NCI-H2081 (cell line): ENCODE measurements at regions not wholly inside any gene's neighbourhood (a gene's known extent, or its start where the extent isn't known, plus 50 kb on each side); places are given as distances from the start of the nearest gene placed in this dataset.
A peak's percentile ranks its signal among the peaks of the same experiment; 100 is the strongest.

ENCODE experiments used
- DNase-seq, 2 experiments: peaks; one replicate each; lab custom pipeline; 2025; lab: John Stamatoyannopoulos, UW

DNA sequence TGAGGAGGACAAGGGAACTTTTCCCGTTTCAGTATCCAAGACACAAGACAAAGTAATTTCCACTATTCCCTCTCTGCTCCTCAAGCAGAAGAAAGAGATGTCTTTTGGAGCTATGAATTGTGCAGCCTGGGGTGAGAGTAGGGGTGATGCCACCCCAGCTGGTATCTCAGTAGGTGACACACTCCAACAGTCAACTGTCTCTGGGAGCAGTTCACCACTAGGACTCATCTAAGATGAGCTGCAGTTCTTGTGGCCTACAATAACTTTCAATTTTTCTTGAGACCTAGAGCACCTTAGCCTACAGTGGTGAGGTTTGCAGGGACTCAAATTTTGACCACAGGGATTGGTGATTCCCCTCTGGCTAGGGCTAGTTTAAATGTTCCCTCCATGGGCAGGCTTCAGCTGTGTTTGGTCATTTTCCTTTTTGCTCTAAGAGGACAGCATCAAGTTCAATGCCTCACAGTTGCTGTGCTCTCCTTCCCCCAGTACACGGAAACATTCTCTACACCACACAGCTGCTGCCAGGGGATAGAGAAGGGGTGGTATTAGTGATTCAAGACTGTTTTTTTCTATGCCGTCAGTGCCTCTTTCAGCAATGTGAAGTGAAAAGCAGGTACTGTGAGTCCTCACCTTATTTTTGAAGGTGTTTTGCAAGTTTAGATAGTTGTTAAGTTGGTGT, 278.6 kb upstream of the RORB start:
- no peak for DNase-seq

DNA sequence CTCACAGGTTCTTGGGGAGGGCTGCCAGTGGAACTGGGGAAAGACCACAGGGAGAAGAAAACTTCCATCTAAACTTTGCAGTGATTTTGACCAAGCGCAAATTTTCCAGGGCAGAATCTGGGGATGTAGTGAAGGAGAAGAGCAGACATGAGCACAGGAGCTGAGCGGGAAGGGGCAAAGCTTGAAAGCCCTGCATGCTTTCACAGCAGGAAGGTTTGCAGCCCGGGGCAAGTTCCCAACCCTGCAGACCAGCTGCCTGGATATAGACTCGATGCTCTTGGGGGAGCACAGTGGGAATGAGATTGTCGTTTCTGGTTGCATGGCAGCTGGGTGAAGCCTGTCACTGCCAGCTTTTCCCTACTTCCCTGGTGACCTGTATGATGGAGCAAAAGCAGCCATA, 276.8 kb upstream of the RORB start:
- no peak for DNase-seq

DNA sequence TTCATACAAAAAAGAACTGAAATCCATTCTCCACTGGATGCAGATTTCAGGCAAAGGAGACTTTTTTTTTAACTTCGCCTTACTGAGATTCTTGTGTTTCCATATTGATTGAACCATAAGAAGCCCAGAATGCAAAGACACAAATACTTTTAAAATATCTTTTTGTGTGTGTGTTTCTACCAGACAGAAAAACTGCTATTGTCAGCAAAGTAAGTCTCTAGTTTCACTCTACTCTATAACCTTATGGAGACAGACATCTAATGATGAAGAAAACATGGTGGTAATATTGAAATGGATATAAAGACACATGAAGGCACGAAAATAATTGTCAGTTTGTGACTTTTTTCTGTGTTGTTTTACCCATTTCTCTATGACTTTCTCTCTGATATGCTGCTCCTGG, 260.3 kb upstream of the RORB start:
- no peak for DNase-seq

DNA sequence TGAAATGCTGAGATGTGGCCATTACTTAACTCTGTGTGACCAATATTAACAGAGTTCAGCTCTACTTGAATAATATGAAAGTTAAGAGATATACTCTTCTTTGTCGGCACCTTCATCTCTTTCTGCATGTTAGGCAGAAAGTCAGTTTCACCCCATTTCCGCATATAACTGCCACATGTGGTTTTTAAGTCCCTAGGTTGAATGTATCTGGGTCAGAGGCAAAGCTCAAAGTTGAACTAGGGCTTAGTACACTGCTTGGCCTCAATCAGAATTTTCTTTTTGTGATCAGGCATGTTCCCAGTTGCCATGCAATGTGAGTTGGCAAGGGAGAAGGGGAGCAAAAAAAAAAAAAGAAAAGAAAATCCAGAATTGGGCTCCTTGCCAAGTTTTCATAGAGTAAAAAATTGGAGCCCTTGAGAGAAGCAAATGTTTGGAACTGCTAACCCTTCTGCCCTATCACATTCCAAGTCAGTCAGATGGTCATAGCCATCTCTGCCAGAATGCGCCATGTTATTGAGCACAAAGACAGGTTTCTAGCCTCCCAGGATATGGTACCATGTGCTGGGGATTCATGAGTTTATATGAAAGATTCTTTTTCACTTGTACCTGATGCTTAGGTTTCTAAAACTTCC, 251.2 kb upstream of the RORB start:
- DNase-seq, result no peak

DNA sequence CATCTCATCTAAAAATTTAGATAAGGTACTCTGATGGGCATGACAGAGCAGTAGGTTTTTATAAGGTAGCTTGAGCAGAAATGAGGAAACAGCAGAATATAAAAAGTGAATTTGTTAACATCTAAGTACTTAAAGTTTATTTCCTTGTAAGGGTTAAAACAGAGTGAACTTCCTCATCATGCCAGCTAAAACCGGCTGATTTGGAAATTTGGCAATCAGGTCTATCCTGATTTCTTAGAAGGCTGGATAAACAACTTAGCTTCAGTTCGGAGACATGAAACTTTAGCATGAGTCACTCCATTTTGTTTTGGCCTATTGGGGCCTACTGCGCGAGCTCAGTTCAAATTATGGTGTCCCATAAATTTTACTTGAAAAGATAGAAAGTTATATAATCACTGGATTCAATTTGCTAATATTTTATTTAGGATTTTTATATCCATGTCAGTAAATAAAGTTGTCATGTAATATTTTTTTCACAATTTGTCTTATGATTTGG, 241.6 kb upstream of the RORB start:
- no peak for DNase-seq

DNA sequence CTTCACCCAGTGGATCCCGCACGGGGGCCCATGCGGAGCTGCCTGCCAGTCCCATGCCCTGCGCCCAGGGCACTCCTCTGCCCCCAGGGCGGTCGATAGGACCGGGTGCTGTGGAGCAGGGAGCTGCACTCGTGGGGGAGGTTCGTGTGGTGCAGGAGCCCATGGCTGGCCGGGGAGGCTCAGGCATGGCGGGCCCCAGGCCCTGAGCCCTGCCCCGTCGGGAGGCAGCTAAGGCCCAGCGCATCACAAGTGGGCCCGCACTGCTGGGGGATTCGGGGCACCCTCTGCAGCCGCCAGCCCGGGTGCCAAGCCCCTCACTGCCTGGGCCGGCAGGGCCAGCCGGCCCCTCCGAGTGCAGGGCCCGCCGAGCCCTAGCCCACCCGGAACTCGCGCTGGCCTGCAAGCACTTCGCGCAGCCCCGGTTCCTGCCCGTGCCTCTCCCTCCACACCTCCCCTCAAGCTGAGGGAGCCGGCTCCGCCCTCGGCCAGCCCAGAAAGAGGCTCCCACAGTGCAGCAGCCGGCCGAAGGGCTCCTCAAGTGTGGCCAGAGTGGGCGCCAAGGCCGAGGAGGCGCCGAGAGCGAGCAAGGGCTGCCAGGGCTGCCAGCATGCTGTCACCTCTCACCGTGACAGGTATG, 221.1 kb upstream of the RORB start:
- DNase-seq, result no peak

DNA sequence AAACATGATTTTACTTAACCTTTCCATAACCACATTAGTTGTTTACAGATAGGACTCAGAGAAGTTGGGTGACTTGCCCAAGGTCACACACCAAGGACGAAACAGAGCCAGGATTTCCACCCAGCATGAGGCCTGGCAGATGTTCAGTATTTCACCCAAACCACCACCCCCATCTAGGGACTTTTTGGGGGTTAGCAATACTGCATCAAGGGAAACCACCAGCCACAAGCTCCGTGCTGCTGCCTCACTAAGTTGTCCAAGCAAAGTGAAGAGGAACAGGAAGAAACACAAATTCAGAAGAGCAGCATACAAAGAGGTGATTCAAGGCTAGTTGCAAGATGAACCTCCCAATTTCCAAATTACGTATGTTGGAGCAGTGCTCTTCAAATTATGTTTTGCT, 219.6 kb upstream of the RORB start:
- DNase-seq, result no peak

DNA sequence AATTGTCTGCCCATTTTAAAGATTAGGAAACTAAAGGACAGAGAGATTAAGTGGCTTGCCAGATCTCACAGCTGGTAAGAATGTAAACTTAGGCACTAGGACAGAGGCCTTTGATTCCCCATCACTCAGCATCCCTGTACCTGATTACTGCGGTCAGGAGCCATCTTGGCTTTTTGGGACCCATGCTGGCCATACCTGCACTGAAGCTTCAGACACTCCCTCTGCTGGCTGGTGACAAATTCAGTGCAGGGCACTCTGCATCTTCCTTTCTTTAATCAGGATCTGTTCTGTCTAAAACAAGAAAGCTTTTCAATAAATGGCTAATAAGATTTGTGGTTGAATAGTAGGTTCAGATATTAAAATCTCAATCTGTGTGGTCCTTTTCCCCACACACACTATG, 215.5 kb upstream of the RORB start:
- no peak for DNase-seq

DNA sequence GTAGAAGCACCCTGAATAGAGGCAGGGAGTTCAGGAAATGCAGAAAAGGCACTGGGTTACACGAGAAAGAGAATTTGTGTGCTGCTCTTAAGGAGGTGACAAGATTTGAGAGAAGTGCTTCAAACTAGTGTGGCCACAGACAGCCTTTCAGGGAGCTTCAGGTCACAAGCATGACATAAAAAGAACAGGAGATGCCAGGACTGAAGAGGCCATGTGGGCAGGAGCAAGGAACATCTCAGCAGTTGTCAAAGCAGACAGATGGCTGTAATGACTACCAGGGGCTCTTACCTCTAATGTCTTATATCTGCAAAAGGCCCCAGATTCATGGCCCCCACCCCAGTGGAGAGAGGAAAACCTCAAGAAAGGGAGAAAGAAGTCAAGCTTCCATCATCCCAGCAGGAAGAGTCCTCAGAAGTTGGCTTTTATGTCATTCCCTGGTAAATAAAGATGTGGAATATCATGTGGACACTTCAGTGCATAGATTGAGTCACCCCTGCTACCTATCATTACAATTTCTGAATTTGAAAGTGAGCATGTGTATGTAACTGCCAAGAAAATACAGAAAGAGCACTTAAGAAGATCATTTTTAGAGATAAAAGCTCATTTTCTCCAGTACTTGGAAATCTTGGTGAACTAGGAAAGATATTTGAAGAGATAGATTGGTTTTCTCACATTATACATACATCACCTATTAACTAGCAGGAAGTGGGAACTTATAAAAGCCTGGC, 214.4 kb upstream of the RORB start:
- DNase-seq, result no peak

DNA sequence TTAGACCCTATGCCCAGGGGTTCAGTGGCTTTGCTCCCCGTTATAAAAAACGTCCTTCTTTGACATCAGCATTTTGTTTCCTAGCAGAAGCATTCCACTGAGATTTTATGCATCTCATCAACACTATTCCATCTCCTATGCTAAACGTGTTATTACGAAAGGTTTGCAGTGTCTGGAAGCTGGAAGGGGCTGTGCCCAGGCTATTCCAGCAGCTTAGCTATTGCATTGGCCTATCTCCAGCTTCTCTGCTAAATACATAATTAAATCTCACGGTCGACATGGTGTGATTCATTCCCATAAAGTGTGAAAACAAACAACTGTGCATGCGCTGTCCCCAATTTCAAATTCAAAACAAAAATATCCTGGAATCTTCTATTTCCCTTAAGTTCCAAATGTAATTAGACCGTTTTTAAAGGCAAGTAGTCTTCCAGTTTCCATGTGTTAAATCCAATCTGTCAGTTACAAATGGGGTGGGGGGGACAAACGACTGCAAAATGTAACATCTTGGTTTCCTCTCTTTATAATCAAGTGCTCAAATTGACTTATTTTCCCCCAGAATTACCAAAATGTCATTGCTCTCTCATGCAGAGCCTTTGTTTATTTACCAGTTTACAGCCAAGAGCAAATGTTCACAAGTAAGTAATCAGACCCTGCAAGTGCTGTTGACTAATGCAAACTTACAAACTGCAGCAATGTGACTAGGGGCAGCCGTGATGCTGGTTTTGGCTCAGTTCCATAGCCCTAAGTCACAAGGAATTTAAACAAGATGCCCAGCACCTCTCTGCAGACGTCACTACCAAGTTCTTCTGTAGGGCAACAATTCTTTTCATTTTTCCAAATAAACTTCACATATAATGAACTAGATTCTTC, 212.3 kb upstream of the RORB start:
- peak in 1 of 2 experiments; percentile 53 for DNase-seq

DNA sequence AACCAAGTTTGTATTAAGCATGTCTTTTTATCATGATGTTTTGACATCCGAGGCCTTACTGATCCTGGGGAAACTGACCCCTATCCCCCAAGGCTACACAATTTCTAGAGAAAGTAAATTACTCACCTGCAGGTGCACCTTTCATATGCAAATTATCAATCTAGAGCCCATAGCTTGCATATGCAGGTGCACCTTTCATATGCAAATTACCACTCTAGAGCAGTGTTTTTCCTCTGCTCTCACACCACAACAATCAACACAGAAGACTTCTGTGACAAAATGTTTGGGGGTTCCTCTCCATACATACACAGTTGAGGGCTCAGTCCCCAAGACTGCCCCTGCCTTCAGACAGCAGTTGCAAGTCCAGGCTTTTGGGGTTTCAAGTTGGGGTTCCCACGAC, 203.7 kb upstream of the RORB start:
- DNase-seq, result no peak

DNA sequence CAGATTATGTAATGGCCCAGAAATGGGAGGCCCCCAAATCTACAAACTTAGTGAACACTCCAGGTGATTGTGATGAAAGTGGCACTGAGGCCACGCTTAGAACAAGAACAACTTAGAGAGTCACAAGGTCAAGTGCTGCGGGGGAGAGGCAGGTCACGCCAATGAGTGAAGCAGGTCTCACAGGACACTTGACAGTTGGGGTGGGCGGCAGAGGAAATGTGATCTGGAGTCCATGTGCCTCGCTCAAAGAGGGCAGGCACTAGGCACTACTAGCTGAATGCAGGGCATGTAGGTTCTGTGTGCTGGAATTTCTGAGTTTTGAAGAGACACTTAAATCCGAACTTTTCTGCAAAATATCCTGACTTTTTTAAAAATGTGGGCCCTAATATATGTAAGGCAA, 193.2 kb upstream of the RORB start:
- DNase-seq, result no peak

DNA sequence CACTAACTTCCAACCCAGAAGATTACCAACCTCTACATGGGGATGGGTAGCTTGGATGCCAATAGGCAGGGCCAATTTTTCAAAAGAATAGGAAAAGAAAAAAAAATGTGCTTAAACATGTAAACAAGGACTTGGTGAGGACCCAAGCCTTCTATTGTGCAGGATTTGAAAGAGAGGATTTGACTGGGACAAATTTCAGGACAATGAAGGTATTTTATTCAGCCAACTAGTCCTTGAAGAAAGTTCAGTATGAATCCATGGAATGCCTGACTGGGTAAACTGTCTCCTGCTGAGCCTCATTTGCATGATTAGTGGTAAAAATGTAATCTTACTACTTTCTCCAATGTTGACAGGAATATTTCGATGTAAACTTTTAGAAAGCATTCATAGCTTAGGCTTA, 192.5 kb upstream of the RORB start:
- no peak for DNase-seq

DNA sequence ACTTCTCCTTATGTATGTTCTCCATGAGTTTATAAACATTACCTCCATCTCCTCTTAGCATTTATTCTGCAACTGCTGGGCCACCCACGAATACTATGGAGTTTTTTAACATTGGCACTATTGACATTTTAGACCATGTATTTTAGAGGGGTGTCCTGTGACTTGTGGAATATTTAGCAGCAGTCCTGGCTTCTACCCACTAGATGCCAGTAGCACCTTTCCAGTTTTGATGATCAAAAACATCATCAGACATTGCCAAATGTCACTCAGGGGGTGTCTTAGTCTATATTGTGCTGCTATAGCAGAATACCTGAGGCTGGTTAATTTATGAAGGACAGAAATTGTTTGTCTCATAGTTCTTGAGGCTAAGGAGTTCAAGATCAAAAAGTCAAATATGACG, 187.5 kb upstream of the RORB start:
- no peak for DNase-seq

DNA sequence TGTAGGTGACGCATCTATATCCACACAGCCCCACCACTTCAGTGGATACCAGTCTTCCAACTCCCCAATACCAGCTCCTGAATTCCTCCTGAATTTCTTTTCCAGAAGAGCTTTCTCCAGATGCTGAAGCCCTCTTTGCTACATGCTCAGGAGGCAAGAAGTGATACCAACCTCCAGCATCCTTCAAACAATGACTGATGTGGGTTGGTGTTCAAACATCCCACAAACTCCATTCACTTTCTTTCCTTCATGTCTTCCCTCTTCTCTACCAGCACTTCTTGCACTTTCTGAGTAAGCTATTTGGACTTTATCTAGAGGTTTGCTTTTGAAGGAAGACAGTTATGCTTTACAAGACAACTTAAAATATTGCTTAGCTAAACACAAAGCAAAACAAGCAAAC, 179.9 kb upstream of the RORB start:
- no peak for DNase-seq

DNA sequence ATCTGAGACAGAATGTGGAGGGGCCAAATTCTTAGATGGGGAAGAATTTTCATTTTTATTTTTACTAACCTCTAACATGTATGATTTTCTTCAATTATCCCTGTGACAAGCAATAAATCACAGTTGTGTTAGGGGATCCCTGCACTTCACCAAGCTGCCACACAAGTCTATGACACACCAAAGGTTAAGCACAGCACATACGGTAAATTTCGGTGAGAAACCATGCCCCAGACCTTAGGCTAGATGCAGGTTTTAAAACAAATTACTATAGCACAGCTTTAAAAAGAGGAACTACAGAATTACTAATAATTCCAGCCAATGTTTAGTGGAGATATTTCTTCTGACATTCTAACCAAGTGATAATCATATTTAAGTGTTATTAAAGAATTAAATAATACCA, 175.7 kb upstream of the RORB start:
- DNase-seq, result no peak

DNA sequence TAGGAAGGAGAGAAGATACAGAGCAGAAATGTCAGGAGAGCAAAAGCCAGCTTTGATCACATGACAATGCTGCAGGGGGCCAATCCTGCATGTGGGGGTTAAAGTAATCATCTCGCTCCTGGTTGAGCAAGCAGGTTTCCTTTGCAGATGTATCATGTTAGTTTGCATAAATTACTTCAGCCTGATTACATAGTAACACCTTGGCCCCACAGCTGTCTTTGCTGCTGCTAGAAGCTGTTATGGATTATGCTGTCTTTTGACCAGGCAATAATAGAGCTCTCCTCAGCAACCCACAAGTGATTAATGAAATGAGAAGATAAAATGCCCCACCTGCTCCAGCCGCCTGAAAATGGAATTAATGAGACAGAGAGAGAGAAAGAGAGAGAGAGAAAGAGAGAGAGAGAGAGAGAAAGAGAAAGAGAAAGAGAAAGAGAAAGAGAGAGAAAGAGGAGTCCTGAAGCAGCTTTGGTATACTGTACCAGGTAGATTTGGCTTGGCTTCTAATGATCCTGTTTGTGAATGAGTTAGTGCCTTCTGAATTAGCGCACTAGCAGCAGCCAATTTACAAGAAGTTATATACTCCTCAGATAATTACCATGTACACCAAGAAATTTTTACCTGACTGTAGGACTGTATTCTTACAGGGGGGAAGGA, 174.3 kb upstream of the RORB start:
- peak; percentile 35 to 83 for DNase-seq

DNA sequence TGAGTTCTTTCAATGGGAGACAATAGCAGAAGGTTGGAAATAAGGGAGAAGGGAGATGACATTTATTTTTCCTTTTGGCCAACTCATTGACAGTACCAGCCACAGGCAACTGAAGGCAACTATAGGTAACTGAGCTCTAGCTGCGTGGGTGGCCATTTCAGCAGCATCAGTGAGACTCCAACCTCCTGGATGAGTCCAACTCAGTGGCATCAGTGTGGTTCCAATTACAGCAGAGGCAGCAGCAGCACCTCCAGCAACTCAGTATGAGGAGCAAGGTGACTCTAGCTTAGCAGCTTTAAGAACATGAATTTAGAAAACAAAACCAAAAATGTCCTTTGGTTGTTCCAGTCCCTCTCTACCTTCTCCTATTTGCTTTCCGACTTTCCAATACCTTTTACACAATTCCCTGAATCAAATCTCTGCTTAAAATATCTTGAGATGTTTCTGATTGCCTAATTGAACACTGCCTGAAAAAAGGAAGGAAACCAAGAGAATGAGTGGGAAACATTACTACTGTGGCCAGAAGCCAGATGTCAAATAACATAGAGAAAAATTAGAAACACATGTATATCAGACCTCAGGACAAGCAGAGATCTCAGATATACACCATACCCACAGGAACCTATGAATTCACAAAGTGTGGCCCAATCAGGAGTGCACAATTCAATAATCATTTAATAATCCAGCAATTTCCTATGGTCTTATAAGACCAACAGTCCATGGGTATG, 166.5 kb upstream of the RORB start:
- no peak for DNase-seq

DNA sequence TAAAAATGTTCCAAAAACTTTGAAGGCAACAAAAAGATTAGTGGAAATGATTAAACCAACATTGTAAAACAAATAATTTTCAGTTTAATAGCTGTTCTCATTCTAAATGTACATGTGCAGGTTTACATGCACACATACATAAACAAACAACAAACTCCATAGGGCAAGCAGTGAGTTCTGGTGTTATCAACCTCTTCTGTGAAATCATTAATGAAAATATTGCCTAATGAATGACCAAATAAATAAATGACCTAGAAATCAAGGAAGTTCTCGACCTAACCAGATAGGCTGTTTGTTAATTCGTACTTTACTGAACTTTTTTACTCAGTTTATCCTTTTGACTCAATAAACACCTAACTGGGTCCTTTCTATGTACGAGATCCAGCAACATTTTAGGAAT, 165.5 kb upstream of the RORB start:
- DNase-seq, result no peak

DNA sequence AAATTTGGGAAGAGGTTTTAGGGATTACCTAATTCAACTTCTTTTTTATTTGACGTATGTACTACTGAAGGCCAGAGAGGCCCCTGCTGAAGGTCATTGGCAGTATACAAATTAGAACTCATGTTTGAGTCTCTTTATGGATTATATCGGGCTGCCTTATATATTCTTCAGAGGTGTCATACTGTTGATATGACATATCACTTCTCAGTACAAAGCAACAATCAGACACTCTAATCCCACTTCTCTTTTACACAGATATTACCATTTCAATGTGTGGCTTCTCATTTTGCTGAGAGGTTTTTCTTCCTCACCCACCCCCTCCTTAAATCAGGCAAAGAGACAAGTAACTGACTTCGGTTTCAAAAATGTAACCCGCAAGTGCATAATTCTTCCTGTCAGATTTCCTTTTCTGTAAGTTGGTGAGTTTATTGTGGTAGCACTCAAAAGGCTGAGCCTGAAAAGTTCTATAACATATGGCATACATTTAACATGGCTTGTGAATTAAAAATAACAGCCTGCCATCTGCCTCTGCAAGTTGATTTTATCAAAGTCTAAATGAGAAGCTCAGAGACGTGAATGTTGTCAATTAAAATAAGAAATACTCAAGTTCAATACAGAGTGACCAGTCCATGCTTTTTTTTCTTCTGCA, 163.6 kb upstream of the RORB start:
- DNase-seq, result no peak
